Suprapubic skin (tissue), 4 donors: ENCODE measurements at regions not wholly inside any gene's neighbourhood (a gene's known extent, or its start where the extent isn't known, plus 50 kb on each side); places are given as distances from the start of the nearest gene placed in this dataset.
"Not testable (repeated sequence)": the region's sequence is repeated elsewhere in the genome, so short reads cannot be mapped to it uniquely, and the experiment has no call there.

ENCODE experiments used
- DNase-seq, 2 donors: peaks; one replicate each; pipeline ENCODE4 v3.0.0-alpha.2; 2019; ENCODE audit warnings: low spot score in 2 of 2
- H3K27ac ChIP-seq: fragments of 200-600 bp; sonication (generic); one replicate; pipeline ENCODE4 v1.5.1; 2019
- H3K27me3 ChIP-seq: fragments of 200-600 bp; sonication (generic); one replicate; pipeline ENCODE4 v1.5.1; 2019
- H3K36me3 ChIP-seq: fragments of 200-600 bp; sonication (generic); one replicate; pipeline ENCODE4 v1.5.1; 2019
- H3K4me1 ChIP-seq: fragments of 200-600 bp; sonication (generic); one replicate; pipeline ENCODE4 v1.5.1; 2019
- H3K4me3 ChIP-seq: fragments of 200-600 bp; sonication (generic); one replicate; pipeline ENCODE4 v1.5.1; 2019; ENCODE audit warnings: mild to moderate bottlenecking
- H3K9me3 ChIP-seq: fragments of 200-600 bp; sonication (generic); one replicate; pipeline ENCODE4 v1.5.1; 2019
- EP300 ChIP-seq: sonication (generic); formaldehyde crosslinking; IDR thresholded peaks from one replicate; pipeline ENCODE4 v1.6.1; 2017; ENCODE audit warnings: antibody characterized with exemption
- POLR2A ChIP-seq, 2 donors: fragments of 450-650 bp; IDR thresholded peaks; one replicate each; pipeline ENCODE4 v1.6.1; 2017; ENCODE audit warnings: antibody characterized with exemption in 2 of 2, mild to moderate bottlenecking in 2 of 2, moderate library complexity in 2 of 2
- POLR2AphosphoS5 ChIP-seq, 3 donors: sonication (generic); formaldehyde crosslinking; IDR thresholded peaks; one replicate each; pipeline ENCODE4 v1.6.1; 2017; ENCODE audit warnings: antibody characterized with exemption in 3 of 3
- WGBS: methylation state at CpG from one replicate; pipeline ENCODE4 v1.1.5; 2018; 5-methylcytosine and 5-hydroxymethylcytosine counted together
- TF ChIP-seq, protein P1 (sequence below), 2 donors: fragments of 200-600 bp in 1 of 2; fragments of 450-650 bp in 1 of 2; sonication (generic) in 1 of 2; IDR thresholded peaks; one replicate each; pipeline ENCODE4 v1.5.1; 2016 to 2019; ENCODE audit warnings: antibody characterized with exemption in 2 of 2, mild to moderate bottlenecking in 1 of 2, moderate library complexity in 1 of 2

DNA sequence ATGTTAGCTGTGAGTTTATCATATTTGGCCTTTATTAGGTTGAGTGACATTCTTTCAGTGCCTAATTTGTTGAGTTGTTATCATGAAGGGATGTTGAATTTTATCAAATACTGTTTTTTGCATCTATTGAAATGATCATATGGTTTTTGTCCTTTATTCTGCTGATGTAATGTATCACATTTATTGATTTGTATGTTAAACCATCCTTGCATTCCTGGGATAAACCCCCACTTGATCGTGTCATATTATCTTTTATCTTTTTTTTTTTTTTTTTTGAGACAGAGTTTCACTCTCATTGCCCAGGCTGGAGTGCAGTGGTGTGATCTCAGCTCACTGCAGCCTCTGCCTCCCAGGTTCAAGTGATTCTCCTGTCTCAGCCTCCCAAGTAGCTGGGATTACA is 51.9 kb upstream of the MFGE8 start:
- H3K9me3 ChIP-seq, H3K27me3 ChIP-seq, DNase-seq, H3K27ac ChIP-seq, H3K4me1 ChIP-seq, H3K4me3 ChIP-seq, H3K36me3 ChIP-seq: not testable (repeated sequence)
- 100% methylated on average over 1 of the region's 1 CpG for WGBS

DNA sequence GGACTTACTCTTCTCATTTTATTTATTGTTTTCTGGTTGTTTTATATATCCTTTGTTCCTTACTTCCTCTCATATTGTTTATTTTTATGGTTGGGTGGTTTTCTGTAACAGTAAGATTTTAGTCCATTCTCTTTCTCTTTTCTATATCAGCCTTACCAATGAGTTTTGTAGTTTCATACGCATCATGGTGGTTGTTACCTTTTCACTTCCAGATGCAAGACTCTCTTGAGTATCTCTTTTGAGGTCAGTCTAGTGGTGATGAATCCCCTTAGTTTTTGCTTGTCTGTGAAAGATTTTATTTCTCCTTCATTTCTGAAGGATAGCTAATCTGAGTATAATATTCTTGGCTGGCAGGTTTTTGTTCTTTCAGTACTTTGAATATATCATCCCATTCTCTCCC is 57.1 kb upstream of the MFGE8 start:
- no peaks in the 10 kb centered on the region for H3K36me3 ChIP-seq
- H3K27ac ChIP-seq, result no peak overlapping the region
- H3K4me3 ChIP-seq, result no peak overlapping the region
- no peak for DNase-seq
- 53% methylated on average over 1 of the region's 1 CpG for WGBS
- H3K27me3 ChIP-seq, result no peaks in the 10 kb centered on the region
- no peak for TF ChIP-seq POLR2A (IDR thresholded peaks at IDR 0.05)
- no peak for TF ChIP-seq EP300
- TF ChIP-seq, protein P1, sequence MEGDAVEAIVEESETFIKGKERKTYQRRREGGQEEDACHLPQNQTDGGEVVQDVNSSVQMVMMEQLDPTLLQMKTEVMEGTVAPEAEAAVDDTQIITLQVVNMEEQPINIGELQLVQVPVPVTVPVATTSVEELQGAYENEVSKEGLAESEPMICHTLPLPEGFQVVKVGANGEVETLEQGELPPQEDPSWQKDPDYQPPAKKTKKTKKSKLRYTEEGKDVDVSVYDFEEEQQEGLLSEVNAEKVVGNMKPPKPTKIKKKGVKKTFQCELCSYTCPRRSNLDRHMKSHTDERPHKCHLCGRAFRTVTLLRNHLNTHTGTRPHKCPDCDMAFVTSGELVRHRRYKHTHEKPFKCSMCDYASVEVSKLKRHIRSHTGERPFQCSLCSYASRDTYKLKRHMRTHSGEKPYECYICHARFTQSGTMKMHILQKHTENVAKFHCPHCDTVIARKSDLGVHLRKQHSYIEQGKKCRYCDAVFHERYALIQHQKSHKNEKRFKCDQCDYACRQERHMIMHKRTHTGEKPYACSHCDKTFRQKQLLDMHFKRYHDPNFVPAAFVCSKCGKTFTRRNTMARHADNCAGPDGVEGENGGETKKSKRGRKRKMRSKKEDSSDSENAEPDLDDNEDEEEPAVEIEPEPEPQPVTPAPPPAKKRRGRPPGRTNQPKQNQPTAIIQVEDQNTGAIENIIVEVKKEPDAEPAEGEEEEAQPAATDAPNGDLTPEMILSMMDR (IDR thresholded peaks at IDR 0.05), result no peak
- no peak for TF ChIP-seq POLR2AphosphoS5 (IDR thresholded peaks at IDR 0.05)
- H3K4me1 ChIP-seq, result no peaks in the 10 kb centered on the region
- H3K9me3 ChIP-seq, result no peaks in the 10 kb centered on the region

DNA sequence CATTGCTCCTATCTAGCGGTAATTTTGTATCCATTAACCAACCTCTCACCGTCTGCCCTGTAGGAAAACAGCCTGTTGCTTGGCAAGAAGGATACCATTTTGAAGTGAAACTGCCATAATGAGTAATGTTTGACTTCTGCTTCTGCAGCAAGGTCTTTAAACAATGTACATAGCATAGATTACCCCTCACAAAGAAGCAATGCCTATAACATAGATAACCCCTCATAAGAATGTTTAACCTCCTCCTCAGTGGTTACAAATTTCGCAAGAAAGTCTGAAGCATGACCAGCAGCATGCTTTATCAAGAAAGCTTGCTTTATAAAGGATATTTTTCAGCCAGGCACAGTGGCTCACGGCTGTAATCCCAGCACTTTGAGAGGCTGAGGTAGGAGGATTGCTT is 61.2 kb upstream of the MFGE8 start:
- 88% methylated on average over 4 of the region's 4 CpGs for WGBS
- no peaks in the 10 kb centered on the region for H3K9me3 ChIP-seq
- no peaks in the 10 kb centered on the region for H3K4me1 ChIP-seq
- no peak for TF ChIP-seq EP300
- TF ChIP-seq, protein P1 (IDR thresholded peaks at IDR 0.05), result no peak
- no peak for TF ChIP-seq POLR2AphosphoS5 (IDR thresholded peaks at IDR 0.05)
- H3K36me3 ChIP-seq, result no peaks in the 10 kb centered on the region
- no peaks in the 10 kb centered on the region for H3K27me3 ChIP-seq
- H3K27ac ChIP-seq, result no peak overlapping the region
- H3K4me3 ChIP-seq, result no peak overlapping the region
- no peak for DNase-seq

DNA sequence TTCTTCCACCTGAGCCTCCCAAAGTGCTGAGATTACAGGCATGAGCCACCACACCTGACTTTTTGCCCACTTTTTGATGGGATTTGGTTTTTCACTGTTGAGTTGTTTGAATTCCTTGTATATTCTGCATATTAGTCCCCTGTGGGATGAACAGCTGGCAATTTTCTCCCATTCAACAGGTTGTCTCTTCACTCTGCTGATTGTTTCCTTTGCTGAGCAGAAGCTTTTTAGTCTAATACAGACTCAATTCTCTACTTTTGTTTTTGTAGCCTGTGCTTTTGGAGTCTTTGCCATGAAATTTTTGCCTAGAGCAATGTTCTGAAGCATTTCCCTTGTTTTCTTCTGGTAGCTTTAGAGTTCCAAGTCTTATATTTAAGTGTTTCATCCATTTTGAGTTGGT is 62.7 kb upstream of the MFGE8 start:
- Histone ChIP-seq H3K9me3 (no peaks in the 10 kb centered on the region), H3K27ac (no peak overlapping the region), H3K27me3 (no peaks in the 10 kb centered on the region), H3K36me3 (no peaks in the 10 kb centered on the region), H3K4me3 (no peak overlapping the region), H3K4me1 (no peaks in the 10 kb centered on the region)
- DNase-seq, result no peak
- TF ChIP-seq, protein P1 (IDR thresholded peaks at IDR 0.05), result no peak
- no peak for TF ChIP-seq EP300
- no peak for TF ChIP-seq POLR2AphosphoS5 (IDR thresholded peaks at IDR 0.05)
- no peak for TF ChIP-seq POLR2A (IDR thresholded peaks at IDR 0.05)

DNA sequence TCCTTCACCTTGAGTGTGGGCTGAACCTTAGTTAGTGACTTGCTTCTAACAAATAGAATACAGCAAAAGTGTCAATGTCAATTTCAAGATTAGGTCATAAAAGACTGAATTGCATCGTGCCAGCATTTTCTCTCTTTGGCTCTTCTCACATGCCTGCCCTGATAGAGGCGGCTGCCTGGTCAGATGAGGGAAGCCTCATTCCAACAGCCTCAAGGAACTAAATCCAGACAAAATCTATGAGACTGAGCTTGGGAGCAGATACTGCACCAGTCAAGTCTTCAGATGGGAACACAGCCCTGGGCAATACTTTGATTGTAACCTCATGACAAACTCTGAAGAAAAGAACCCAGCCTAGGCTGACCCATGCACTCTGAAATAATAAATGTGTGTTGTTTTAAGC is 63.5 kb upstream of the MFGE8 start:
- Histone ChIP-seq H3K27ac (no peak overlapping the region), H3K9me3 (no peaks in the 10 kb centered on the region), H3K4me3 (no peak overlapping the region), H3K36me3 (no peaks in the 10 kb centered on the region), H3K27me3 (no peaks in the 10 kb centered on the region), H3K4me1 (no peaks in the 10 kb centered on the region)
- WGBS, result 81% methylated on average over 2 of the region's 2 CpGs
- TF ChIP-seq POLR2AphosphoS5 (IDR thresholded peaks at IDR 0.05) (no peak), POLR2A (IDR thresholded peaks at IDR 0.05) (no peak)
- TF ChIP-seq, protein P1 (IDR thresholded peaks at IDR 0.05), result no peak
- no peak for DNase-seq

DNA sequence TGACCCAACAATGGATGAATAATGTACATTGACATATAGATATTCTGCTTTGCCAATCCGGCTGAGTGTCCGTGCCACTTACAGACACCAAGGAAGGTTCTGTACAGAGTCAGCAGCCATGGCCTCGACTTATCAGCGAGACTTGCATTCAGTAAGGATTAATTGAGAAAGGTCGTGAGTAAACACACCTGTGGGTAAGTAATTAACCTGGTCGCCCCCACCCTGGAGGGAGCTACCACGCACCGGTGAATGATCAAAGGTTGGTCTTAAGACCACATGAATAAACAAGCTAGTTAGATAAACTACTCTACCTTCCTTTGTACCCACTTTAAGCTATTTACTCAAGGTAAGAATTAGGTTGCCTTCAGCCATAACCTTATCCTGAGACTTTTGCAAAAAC is 66.5 kb upstream of the MFGE8 start:
- no peak for DNase-seq
- Histone ChIP-seq H3K4me3 (no peak overlapping the region), H3K4me1 (peaks cover 8% of the 10 kb centered on the region), H3K36me3 (no peaks in the 10 kb centered on the region), H3K9me3 (no peaks in the 10 kb centered on the region), H3K27ac (no peak overlapping the region), H3K27me3 (no peaks in the 10 kb centered on the region)
- WGBS, result 74% methylated on average over 5 of the region's 8 CpGs
- TF ChIP-seq EP300 (no peak), POLR2A (IDR thresholded peaks at IDR 0.05) (no peak)
- TF ChIP-seq, protein P1 (IDR thresholded peaks at IDR 0.05), result no peak
